Body of pancreas (tissue), 4 donors: ENCODE measurements at regions not wholly inside any gene's neighbourhood (a gene's known extent, or its start where the extent isn't known, plus 50 kb on each side); places are given as distances from the start of the nearest gene placed in this dataset.

Experiments
- POLR2A ChIP-seq, 3 donors: fragments of 450-650 bp; IDR thresholded peaks; one replicate each; pipeline ENCODE4 v1.6.1; 2016; ENCODE audit warnings: antibody characterized with exemption in 3 of 3, mild to moderate bottlenecking in 2 of 3
- TF ChIP-seq, protein P1 (sequence below), 7 experiments: fragments of 450-650 bp in 4 of 7; fragments of 200-600 bp in 3 of 7; sonication (generic) in 3 of 7; IDR thresholded peaks; one replicate each; pipeline ENCODE4 v1.5.1; 2016 to 2019; ENCODE audit warnings: antibody characterized with exemption in 7 of 7

DNA sequence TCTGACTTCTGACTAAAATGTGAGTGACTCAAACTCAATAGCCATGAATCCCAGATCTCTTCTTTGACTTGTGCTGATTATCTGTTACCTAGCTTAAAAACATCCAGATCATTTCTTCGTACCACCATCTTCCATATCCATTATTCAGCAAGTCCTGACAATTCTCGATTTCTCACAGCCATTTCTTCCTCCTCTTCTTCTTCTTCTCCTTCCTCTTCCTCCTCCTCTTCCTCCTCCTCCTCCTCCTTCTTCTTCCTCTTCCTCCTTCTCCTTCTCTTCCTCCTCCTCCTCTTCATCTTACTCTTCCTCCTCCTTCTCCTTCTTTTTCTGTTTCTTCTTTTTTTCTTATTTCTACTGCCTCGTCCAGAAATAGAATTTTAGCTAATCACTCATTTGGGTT, 77.0 kb upstream of the MAP1B start:
- TF ChIP-seq, protein P1, sequence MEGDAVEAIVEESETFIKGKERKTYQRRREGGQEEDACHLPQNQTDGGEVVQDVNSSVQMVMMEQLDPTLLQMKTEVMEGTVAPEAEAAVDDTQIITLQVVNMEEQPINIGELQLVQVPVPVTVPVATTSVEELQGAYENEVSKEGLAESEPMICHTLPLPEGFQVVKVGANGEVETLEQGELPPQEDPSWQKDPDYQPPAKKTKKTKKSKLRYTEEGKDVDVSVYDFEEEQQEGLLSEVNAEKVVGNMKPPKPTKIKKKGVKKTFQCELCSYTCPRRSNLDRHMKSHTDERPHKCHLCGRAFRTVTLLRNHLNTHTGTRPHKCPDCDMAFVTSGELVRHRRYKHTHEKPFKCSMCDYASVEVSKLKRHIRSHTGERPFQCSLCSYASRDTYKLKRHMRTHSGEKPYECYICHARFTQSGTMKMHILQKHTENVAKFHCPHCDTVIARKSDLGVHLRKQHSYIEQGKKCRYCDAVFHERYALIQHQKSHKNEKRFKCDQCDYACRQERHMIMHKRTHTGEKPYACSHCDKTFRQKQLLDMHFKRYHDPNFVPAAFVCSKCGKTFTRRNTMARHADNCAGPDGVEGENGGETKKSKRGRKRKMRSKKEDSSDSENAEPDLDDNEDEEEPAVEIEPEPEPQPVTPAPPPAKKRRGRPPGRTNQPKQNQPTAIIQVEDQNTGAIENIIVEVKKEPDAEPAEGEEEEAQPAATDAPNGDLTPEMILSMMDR (IDR thresholded peaks at IDR 0.05): no peak
- no peak for TF ChIP-seq POLR2A (IDR thresholded peaks at IDR 0.05)
